ENCODE measurements at regions not wholly inside any gene's neighbourhood (a gene's known extent, or its start where the extent isn't known, plus 50 kb on each side); places are given as distances from the start of the nearest gene placed in this dataset.
"Not testable (repeated sequence)": the region's sequence is repeated elsewhere in the genome, so short reads cannot be mapped to it uniquely, and the experiment has no call there.

GRCh38 chr9:65437724-65438123, 152.7 kb upstream of the FOXD4L5 start:
- Histone ChIP-seq H3K4me1 (ENCODE audit: control insufficient read depth in 2 of 2, insufficient read depth in 2 of 2, low read length in 1 of 2) (no peaks in the 10 kb centered on the region), H3K9me3 (ENCODE audit: control insufficient read depth in 2 of 2, insufficient read depth in 1 of 2, low read depth in 1 of 2, low read length in 1 of 2) (peaks cover 10 to 13% of the 10 kb centered on the region in 2 donors), H3K36me3 (ENCODE audit: control insufficient read depth in 2 of 2, insufficient read depth in 2 of 2, low read length in 1 of 2) (no peaks in the 10 kb centered on the region), H3K27me3 (ENCODE audit: control insufficient read depth in 1 of 2, insufficient read depth in 2 of 2, low read length in 2 of 2) (no peaks in the 10 kb centered on the region), H3K27ac (ENCODE audit: low read depth in 2 of 2, low read length in 1 of 2) (no peak overlapping the region), H3K4me3 (ENCODE audit: low read depth in 1 of 2, low read length in 2 of 2) (no peak overlapping the region)
- WGBS, 2 donors: 68 to 73% methylated on average over 2 of the region's 2 CpGs

- WGBS, 2 donors: 83 to 89% methylated on average over 10 of the region's 10 CpGs
- peaks cover 16 to 21% of the 10 kb centered on the region in 2 donors for H3K9me3 ChIP-seq (ENCODE audit: control insufficient read depth in 2 of 2, insufficient read depth in 1 of 2, low read depth in 1 of 2, low read length in 1 of 2)
Observed at GRCh38 chr9:65435464-65435863, 150.5 kb upstream of the FOXD4L5 start.

GRCh38 chr9:65432722-65433323, 147.8 kb upstream of the FOXD4L5 start:
- WGBS, 2 donors: 86 to 89% methylated on average over 6 of the region's 6 CpGs
- no peak overlapping the region for H3K4me3 ChIP-seq (ENCODE audit: low read depth in 1 of 2, low read length in 2 of 2)
- H3K27me3 ChIP-seq (ENCODE audit: control insufficient read depth in 1 of 2, insufficient read depth in 2 of 2, low read length in 2 of 2): no peaks in the 10 kb centered on the region
- peaks cover 23 to 25% of the 10 kb centered on the region in 2 donors for H3K9me3 ChIP-seq (ENCODE audit: control insufficient read depth in 2 of 2, insufficient read depth in 1 of 2, low read depth in 1 of 2, low read length in 1 of 2)
- no peaks in the 10 kb centered on the region for H3K36me3 ChIP-seq (ENCODE audit: control insufficient read depth in 2 of 2, insufficient read depth in 2 of 2, low read length in 1 of 2)
- no peak overlapping the region for H3K27ac ChIP-seq (ENCODE audit: low read depth in 2 of 2, low read length in 1 of 2)
- H3K4me1 ChIP-seq (ENCODE audit: control insufficient read depth in 2 of 2, insufficient read depth in 2 of 2, low read length in 1 of 2): no peaks in the 10 kb centered on the region

More at GRCh38 chr9:65435464-65435863, 150.5 kb upstream of the FOXD4L5 start:
- H3K4me1 ChIP-seq (ENCODE audit: control insufficient read depth in 2 of 2, insufficient read depth in 2 of 2, low read length in 1 of 2): no peaks in the 10 kb centered on the region
- no peak overlapping the region for H3K4me3 ChIP-seq (ENCODE audit: low read depth in 1 of 2, low read length in 2 of 2)
- no peaks in the 10 kb centered on the region for H3K36me3 ChIP-seq (ENCODE audit: control insufficient read depth in 2 of 2, insufficient read depth in 2 of 2, low read length in 1 of 2)
- H3K27ac ChIP-seq (ENCODE audit: low read depth in 2 of 2, low read length in 1 of 2): no peak overlapping the region
- H3K27me3 ChIP-seq (ENCODE audit: control insufficient read depth in 1 of 2, insufficient read depth in 2 of 2, low read length in 2 of 2): no peaks in the 10 kb centered on the region

GRCh38 chr9:65432051-65432450, 147.0 kb upstream of the FOXD4L5 start:
- H3K36me3 ChIP-seq (ENCODE audit: control insufficient read depth in 2 of 2, insufficient read depth in 2 of 2, low read length in 1 of 2): no peaks in the 10 kb centered on the region
- no peak overlapping the region for H3K27ac ChIP-seq (ENCODE audit: low read depth in 2 of 2, low read length in 1 of 2)
- 75 to 78% methylated on average over 2 of the region's 2 CpGs for WGBS, 2 donors
- no peak overlapping the region for H3K4me3 ChIP-seq (ENCODE audit: low read depth in 1 of 2, low read length in 2 of 2)
- no peaks in the 10 kb centered on the region for H3K27me3 ChIP-seq (ENCODE audit: control insufficient read depth in 1 of 2, insufficient read depth in 2 of 2, low read length in 2 of 2)
- H3K9me3 ChIP-seq (ENCODE audit: control insufficient read depth in 2 of 2, insufficient read depth in 1 of 2, low read depth in 1 of 2, low read length in 1 of 2): peaks cover 21 to 23% of the 10 kb centered on the region in 2 donors
- no peaks in the 10 kb centered on the region for H3K4me1 ChIP-seq (ENCODE audit: control insufficient read depth in 2 of 2, insufficient read depth in 2 of 2, low read length in 1 of 2)

GRCh38 chr9:65430221-65430620, 145.2 kb upstream of the FOXD4L5 start:
- peaks cover 27 to 28% of the 10 kb centered on the region in 2 donors for H3K9me3 ChIP-seq (ENCODE audit: control insufficient read depth in 2 of 2, insufficient read depth in 1 of 2, low read depth in 1 of 2, low read length in 1 of 2)
- WGBS, 2 donors: 74 to 76% methylated on average over 7 of the region's 7 CpGs

GRCh38 chr9:65427361-65427760, 142.4 kb upstream of the FOXD4L5 start:
- H3K9me3 ChIP-seq (ENCODE audit: control insufficient read depth in 2 of 2, insufficient read depth in 1 of 2, low read depth in 1 of 2, low read length in 1 of 2): peaks cover 16 to 19% of the 10 kb centered on the region in 2 donors
- WGBS, 2 donors: 78 to 87% methylated on average over 4 of the region's 4 CpGs
- H3K27me3 ChIP-seq (ENCODE audit: control insufficient read depth in 1 of 2, insufficient read depth in 2 of 2, low read length in 2 of 2); H3K36me3 ChIP-seq (ENCODE audit: control insufficient read depth in 2 of 2, insufficient read depth in 2 of 2, low read length in 1 of 2); H3K27ac ChIP-seq (ENCODE audit: low read depth in 2 of 2, low read length in 1 of 2); H3K4me3 ChIP-seq (ENCODE audit: low read depth in 1 of 2, low read length in 2 of 2); H3K4me1 ChIP-seq (ENCODE audit: control insufficient read depth in 2 of 2, insufficient read depth in 2 of 2, low read length in 1 of 2): not testable (repeated sequence)

More at GRCh38 chr9:65430221-65430620, 145.2 kb upstream of the FOXD4L5 start:
- Histone ChIP-seq H3K4me1 (ENCODE audit: control insufficient read depth in 2 of 2, insufficient read depth in 2 of 2, low read length in 1 of 2) (no peaks in the 10 kb centered on the region), H3K27me3 (ENCODE audit: control insufficient read depth in 1 of 2, insufficient read depth in 2 of 2, low read length in 2 of 2) (no peaks in the 10 kb centered on the region), H3K36me3 (ENCODE audit: control insufficient read depth in 2 of 2, insufficient read depth in 2 of 2, low read length in 1 of 2) (no peaks in the 10 kb centered on the region), H3K27ac (ENCODE audit: low read depth in 2 of 2, low read length in 1 of 2) (no peak overlapping the region), H3K4me3 (ENCODE audit: low read depth in 1 of 2, low read length in 2 of 2) (no peak overlapping the region)

GRCh38 chr9:65426813-65427212, 141.8 kb upstream of the FOXD4L5 start:
- WGBS, 2 donors: 74 to 76% methylated on average over 9 to 10 of the region's 10 CpGs
- peaks cover 10 to 16% of the 10 kb centered on the region in 2 donors for H3K9me3 ChIP-seq (ENCODE audit: control insufficient read depth in 2 of 2, insufficient read depth in 1 of 2, low read depth in 1 of 2, low read length in 1 of 2)
- H3K4me3 ChIP-seq (ENCODE audit: low read depth in 1 of 2, low read length in 2 of 2); H3K27ac ChIP-seq (ENCODE audit: low read depth in 2 of 2, low read length in 1 of 2); H3K4me1 ChIP-seq (ENCODE audit: control insufficient read depth in 2 of 2, insufficient read depth in 2 of 2, low read length in 1 of 2); H3K36me3 ChIP-seq (ENCODE audit: control insufficient read depth in 2 of 2, insufficient read depth in 2 of 2, low read length in 1 of 2); H3K27me3 ChIP-seq (ENCODE audit: control insufficient read depth in 1 of 2, insufficient read depth in 2 of 2, low read length in 2 of 2): not testable (repeated sequence)

- H3K27ac ChIP-seq (ENCODE audit: low read depth in 2 of 2, low read length in 1 of 2): no peak overlapping the region
- H3K9me3 ChIP-seq (ENCODE audit: control insufficient read depth in 2 of 2, insufficient read depth in 1 of 2, low read depth in 1 of 2, low read length in 1 of 2): peaks cover 10 to 16% of the 10 kb centered on the region in 2 donors
- no peaks in the 10 kb centered on the region for H3K4me1 ChIP-seq (ENCODE audit: control insufficient read depth in 2 of 2, insufficient read depth in 2 of 2, low read length in 1 of 2)
- WGBS, 2 donors: 87 to 91% methylated on average over 8 of the region's 8 CpGs
- no peaks in the 10 kb centered on the region for H3K36me3 ChIP-seq (ENCODE audit: control insufficient read depth in 2 of 2, insufficient read depth in 2 of 2, low read length in 1 of 2)
- no peak overlapping the region for H3K4me3 ChIP-seq (ENCODE audit: low read depth in 1 of 2, low read length in 2 of 2)
- no peaks in the 10 kb centered on the region for H3K27me3 ChIP-seq (ENCODE audit: control insufficient read depth in 1 of 2, insufficient read depth in 2 of 2, low read length in 2 of 2)
Observed at GRCh38 chr9:65426231-65426630, 141.2 kb upstream of the FOXD4L5 start.

- H3K27me3 ChIP-seq (ENCODE audit: control insufficient read depth in 1 of 2, insufficient read depth in 2 of 2, low read length in 2 of 2); H3K27ac ChIP-seq (ENCODE audit: low read depth in 2 of 2, low read length in 1 of 2); H3K36me3 ChIP-seq (ENCODE audit: control insufficient read depth in 2 of 2, insufficient read depth in 2 of 2, low read length in 1 of 2); H3K4me3 ChIP-seq (ENCODE audit: low read depth in 1 of 2, low read length in 2 of 2); H3K4me1 ChIP-seq (ENCODE audit: control insufficient read depth in 2 of 2, insufficient read depth in 2 of 2, low read length in 1 of 2): not testable (repeated sequence)
- H3K9me3 ChIP-seq (ENCODE audit: control insufficient read depth in 2 of 2, insufficient read depth in 1 of 2, low read depth in 1 of 2, low read length in 1 of 2): peaks cover 10 to 13% of the 10 kb centered on the region in 2 donors
- whole genome bisulfite sequencing, 2 donors: 50 to 51% methylated on average over 5 of the region's 5 CpGs
Observed at GRCh38 chr9:65425183-65425582, 140.2 kb upstream of the FOXD4L5 start.

GRCh38 chr9:65424437-65424984, 139.5 kb upstream of the FOXD4L5 start:
- not testable (repeated sequence) for H3K4me3 ChIP-seq (ENCODE audit: low read depth in 1 of 2, low read length in 2 of 2); H3K4me1 ChIP-seq (ENCODE audit: control insufficient read depth in 2 of 2, insufficient read depth in 2 of 2, low read length in 1 of 2); H3K9me3 ChIP-seq (ENCODE audit: control insufficient read depth in 2 of 2, insufficient read depth in 1 of 2, low read depth in 1 of 2, low read length in 1 of 2); H3K27ac ChIP-seq (ENCODE audit: low read depth in 2 of 2, low read length in 1 of 2); H3K36me3 ChIP-seq (ENCODE audit: control insufficient read depth in 2 of 2, insufficient read depth in 2 of 2, low read length in 1 of 2); H3K27me3 ChIP-seq (ENCODE audit: control insufficient read depth in 1 of 2, insufficient read depth in 2 of 2, low read length in 2 of 2)
- 66% methylated on average over 7 to 8 of the region's 8 CpGs for WGBS, 2 donors
